Endodermal cell (in vitro differentiated cells): ENCODE measurements at regions not wholly inside any gene's neighbourhood (a gene's known extent, or its start where the extent isn't known, plus 50 kb on each side); places are given as distances from the start of the nearest gene placed in this dataset.

ENCODE experiments used
- DNase-seq: peaks from one replicate; pipeline ENCODE4 v3.0.0-alpha.2; 2017
- H3K27ac ChIP-seq: 2 replicates; pipeline ENCODE4 v1.5.1; 2013; ENCODE audit warnings: mild to moderate bottlenecking, low read depth, low read length, moderate library complexity
- H3K27me3 ChIP-seq: 2 replicates; pipeline ENCODE4 v1.6.1; 2013; ENCODE audit warnings: mild to moderate bottlenecking, low read length, moderate library complexity; ENCODE audit not compliant: insufficient read depth, control insufficient read depth, poor library complexity, severe bottlenecking
- H3K36me3 ChIP-seq: 2 replicates; pipeline ENCODE4 v1.7.0; 2013; ENCODE audit warnings: mild to moderate bottlenecking, low read length, moderate library complexity; ENCODE audit not compliant: control insufficient read depth, insufficient read depth
- H3K4me1 ChIP-seq: one replicate; pipeline ENCODE4 v1.7.0; 2013; ENCODE audit warnings: low read length; ENCODE audit not compliant: control insufficient read depth, insufficient read depth
- H3K4me3 ChIP-seq: 2 replicates; pipeline ENCODE4 v1.5.1; 2013; ENCODE audit warnings: mild to moderate bottlenecking, low read length, moderate library complexity
- H3K9ac ChIP-seq: 2 replicates; pipeline ENCODE4 v1.6.1; 2013; ENCODE audit warnings: mild to moderate bottlenecking, low read length, moderate library complexity; ENCODE audit not compliant: poor library complexity, severe bottlenecking; ENCODE audit errors: extremely low read depth
- H3K9me3 ChIP-seq: 2 replicates; pipeline ENCODE4 v1.6.1; 2013; ENCODE audit warnings: mild to moderate bottlenecking, low read length, moderate library complexity; ENCODE audit not compliant: control insufficient read depth
- H3K27ac Mint-ChIP-seq: 2 replicates; pipeline ENCODE4 v1.8.0; 2020; ENCODE audit warnings: mixed read lengths
- H3K27me3 Mint-ChIP-seq: 2 replicates; pipeline ENCODE4 v1.8.0; 2021; ENCODE audit warnings: mild to moderate bottlenecking, mixed read lengths; ENCODE audit not compliant: insufficient read depth
- H3K36me3 Mint-ChIP-seq: 2 replicates; pipeline ENCODE4 v1.8.0; 2020; ENCODE audit warnings: low read depth, mixed read lengths
- H3K4me1 Mint-ChIP-seq: 2 replicates; pipeline ENCODE4 v1.8.0; 2020; ENCODE audit warnings: mixed read lengths
- H3K4me3 Mint-ChIP-seq: 2 replicates; pipeline ENCODE4 v1.8.0; 2020; ENCODE audit warnings: mild to moderate bottlenecking, moderate library complexity, mixed read lengths
- H3K9me3 Mint-ChIP-seq: 2 replicates; pipeline ENCODE4 v1.8.0; 2020; ENCODE audit warnings: mild to moderate bottlenecking, mixed read lengths
- WGBS, 2 experiments: methylation state at CpG; one replicate each; pipeline versions ENCODE4 v1.1.5 to v1.1.7; 2013; ENCODE audit warnings: missing lambda C conversion rate in 2 of 2, mixed read lengths in 1 of 2; ENCODE audit not compliant: insufficient coverage in 1 of 2, insufficient read length in 1 of 2; 5-methylcytosine and 5-hydroxymethylcytosine counted together
- TF ChIP-seq, protein P1 (sequence below): fragments of 200-600 bp; sonication (generic); conservative IDR thresholded peaks from 2 replicates; pipeline ENCODE4 v1.5.0; 2021; ENCODE audit warnings: antibody characterized with exemption, mild to moderate bottlenecking

- Mint-ChIP-seq H3K4me1 (peaks cover 2% of the 10 kb centered on the region), H3K9me3 (no peaks in the 10 kb centered on the region), H3K27me3 (no peaks in the 10 kb centered on the region), H3K36me3 (no peaks in the 10 kb centered on the region), H3K4me3 (no peak overlapping the region), H3K27ac (no peak overlapping the region)
- no peaks in the 10 kb centered on the region for H3K9me3 ChIP-seq
- no peak overlapping the region for H3K4me3 ChIP-seq
- no peak overlapping the region for H3K9ac ChIP-seq
- no peaks in the 10 kb centered on the region for H3K36me3 ChIP-seq
- TF ChIP-seq, protein P1, sequence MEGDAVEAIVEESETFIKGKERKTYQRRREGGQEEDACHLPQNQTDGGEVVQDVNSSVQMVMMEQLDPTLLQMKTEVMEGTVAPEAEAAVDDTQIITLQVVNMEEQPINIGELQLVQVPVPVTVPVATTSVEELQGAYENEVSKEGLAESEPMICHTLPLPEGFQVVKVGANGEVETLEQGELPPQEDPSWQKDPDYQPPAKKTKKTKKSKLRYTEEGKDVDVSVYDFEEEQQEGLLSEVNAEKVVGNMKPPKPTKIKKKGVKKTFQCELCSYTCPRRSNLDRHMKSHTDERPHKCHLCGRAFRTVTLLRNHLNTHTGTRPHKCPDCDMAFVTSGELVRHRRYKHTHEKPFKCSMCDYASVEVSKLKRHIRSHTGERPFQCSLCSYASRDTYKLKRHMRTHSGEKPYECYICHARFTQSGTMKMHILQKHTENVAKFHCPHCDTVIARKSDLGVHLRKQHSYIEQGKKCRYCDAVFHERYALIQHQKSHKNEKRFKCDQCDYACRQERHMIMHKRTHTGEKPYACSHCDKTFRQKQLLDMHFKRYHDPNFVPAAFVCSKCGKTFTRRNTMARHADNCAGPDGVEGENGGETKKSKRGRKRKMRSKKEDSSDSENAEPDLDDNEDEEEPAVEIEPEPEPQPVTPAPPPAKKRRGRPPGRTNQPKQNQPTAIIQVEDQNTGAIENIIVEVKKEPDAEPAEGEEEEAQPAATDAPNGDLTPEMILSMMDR, result no peak
- H3K4me1 ChIP-seq, result no peaks in the 10 kb centered on the region
- DNase-seq, result peak; percentile 4
- 86 to 96% methylated on average over 1 to 2 of the region's 2 CpGs for WGBS, 2 experiments
- H3K27me3 ChIP-seq, result no peaks in the 10 kb centered on the region
- no peak overlapping the region for H3K27ac ChIP-seq
These were observed 138.6 kb upstream of the ARID1B start for GRCh38 chr6:156638581-156638980.

DNA sequence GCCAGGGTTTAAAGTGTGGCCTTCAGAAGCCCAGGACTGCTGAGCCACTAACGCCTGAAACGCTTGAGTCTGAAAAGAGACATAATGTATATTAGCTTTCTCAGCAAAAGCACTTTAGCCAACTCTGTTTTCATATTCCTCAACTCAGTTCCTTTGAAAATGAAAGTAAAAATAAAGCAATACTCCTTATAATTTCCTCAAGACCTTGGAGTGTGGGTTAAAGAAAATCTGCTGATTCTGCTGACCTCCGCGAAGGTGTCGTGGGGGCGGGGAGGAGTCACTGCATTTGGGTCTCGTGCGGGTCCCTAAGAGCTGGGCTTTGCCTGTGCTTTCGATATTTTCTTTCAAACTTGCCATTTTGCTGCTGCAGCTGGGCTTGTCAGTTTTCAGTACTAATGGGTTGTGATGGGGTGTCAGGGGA, 142.2 kb upstream of the ARID1B start:
- Mint-ChIP-seq H3K36me3 (no peaks in the 10 kb centered on the region), H3K27me3 (no peaks in the 10 kb centered on the region), H3K4me1 (peaks cover 2% of the 10 kb centered on the region), H3K9me3 (no peaks in the 10 kb centered on the region), H3K27ac (no peak overlapping the region), H3K4me3 (no peak overlapping the region)
- H3K4me1 ChIP-seq, result no peaks in the 10 kb centered on the region
- 88 to 94% methylated on average over 9 of the region's 9 CpGs for WGBS, 2 experiments
- no peak overlapping the region for H3K9ac ChIP-seq
- no peak overlapping the region for H3K27ac ChIP-seq
- no peak overlapping the region for H3K4me3 ChIP-seq
- TF ChIP-seq, protein P1, result no peak
- H3K9me3 ChIP-seq, result no peaks in the 10 kb centered on the region
- no peaks in the 10 kb centered on the region for H3K36me3 ChIP-seq
- no peaks in the 10 kb centered on the region for H3K27me3 ChIP-seq
- DNase-seq, result peak; percentile 31

DNA sequence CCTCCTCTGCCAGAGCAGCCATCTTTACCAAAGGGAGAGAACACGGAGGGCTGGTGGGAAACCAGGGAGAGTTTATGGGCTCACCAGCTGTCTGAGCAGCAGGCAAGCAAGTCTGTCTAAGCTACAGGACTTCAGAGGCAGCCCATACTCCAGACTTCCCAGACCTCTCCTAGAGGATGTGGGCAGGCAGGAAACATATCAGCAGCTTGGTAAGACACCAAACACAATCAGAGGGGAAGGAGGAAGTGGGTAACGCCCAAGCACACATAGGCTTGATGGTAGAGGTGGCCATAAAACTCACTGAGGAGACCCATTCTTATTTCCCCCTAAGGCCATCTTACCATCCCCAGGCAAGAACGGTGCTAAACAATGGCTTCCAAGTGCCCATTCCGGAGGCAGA, 143.1 kb upstream of the ARID1B start:
- peaks cover 2% of the 10 kb centered on the region for H3K4me1 Mint-ChIP-seq
- no peaks in the 10 kb centered on the region for H3K27me3 Mint-ChIP-seq
- 92 to 100% methylated on average over 3 to 4 of the region's 4 CpGs for WGBS, 2 experiments

More for the DNA sequence above, 143.1 kb upstream of the ARID1B start:
- no peaks in the 10 kb centered on the region for H3K9me3 ChIP-seq
- Mint-ChIP-seq H3K4me3 (no peak overlapping the region), H3K9me3 (no peaks in the 10 kb centered on the region), H3K27ac (no peak overlapping the region), H3K36me3 (no peaks in the 10 kb centered on the region)
- TF ChIP-seq, protein P1, result no peak
- H3K4me3 ChIP-seq, result no peak overlapping the region
- H3K27ac ChIP-seq, result no peak overlapping the region
- DNase-seq, result peak; percentile 35
- H3K27me3 ChIP-seq, result no peaks in the 10 kb centered on the region
- H3K9ac ChIP-seq, result no peak overlapping the region
- no peaks in the 10 kb centered on the region for H3K36me3 ChIP-seq
- no peaks in the 10 kb centered on the region for H3K4me1 ChIP-seq
